Loucy (cell line): ENCODE measurements at regions not wholly inside any gene's neighbourhood (a gene's known extent, or its start where the extent isn't known, plus 50 kb on each side); places are given as distances from the start of the nearest gene placed in this dataset.

ENCODE experiments used
- EZH2phosphoT487 ChIP-seq: fragments of 200-600 bp; IDR thresholded peaks from 2 replicates; pipeline ENCODE4 v1.6.1; 2018; ENCODE audit warnings: antibody characterized with exemption, mild to moderate bottlenecking, moderate library complexity, borderline replicate concordance
- TF ChIP-seq, protein P1 (sequence below): fragments of 200-600 bp; sonication (generic); conservative IDR thresholded peaks from 2 replicates; pipeline ENCODE4 v1.5.1; 2014; ENCODE audit warnings: mild to moderate bottlenecking, antibody characterized with exemption, low read length

DNA sequence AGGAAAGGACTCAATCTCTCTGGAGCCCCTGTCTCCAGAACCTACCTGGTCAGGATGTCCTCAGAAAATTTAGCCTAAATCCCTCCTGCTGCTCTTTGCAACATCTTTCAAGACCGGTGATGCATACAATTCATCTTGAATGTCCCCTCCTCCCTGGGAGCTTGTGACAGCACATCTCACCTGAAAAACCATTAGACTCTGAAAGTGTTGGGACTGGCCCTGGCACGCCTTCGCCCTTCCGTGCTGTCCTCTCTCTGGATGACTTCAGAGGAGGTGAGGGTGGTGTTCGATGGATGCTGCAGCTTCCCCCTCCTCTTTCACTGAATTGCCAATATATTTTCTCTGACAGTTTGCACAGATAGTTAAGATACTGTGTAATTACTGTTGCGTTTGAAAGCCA lies 90.9 kb upstream of the CISTR start:
- TF ChIP-seq, protein P1, sequence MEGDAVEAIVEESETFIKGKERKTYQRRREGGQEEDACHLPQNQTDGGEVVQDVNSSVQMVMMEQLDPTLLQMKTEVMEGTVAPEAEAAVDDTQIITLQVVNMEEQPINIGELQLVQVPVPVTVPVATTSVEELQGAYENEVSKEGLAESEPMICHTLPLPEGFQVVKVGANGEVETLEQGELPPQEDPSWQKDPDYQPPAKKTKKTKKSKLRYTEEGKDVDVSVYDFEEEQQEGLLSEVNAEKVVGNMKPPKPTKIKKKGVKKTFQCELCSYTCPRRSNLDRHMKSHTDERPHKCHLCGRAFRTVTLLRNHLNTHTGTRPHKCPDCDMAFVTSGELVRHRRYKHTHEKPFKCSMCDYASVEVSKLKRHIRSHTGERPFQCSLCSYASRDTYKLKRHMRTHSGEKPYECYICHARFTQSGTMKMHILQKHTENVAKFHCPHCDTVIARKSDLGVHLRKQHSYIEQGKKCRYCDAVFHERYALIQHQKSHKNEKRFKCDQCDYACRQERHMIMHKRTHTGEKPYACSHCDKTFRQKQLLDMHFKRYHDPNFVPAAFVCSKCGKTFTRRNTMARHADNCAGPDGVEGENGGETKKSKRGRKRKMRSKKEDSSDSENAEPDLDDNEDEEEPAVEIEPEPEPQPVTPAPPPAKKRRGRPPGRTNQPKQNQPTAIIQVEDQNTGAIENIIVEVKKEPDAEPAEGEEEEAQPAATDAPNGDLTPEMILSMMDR, result no peak
- TF ChIP-seq EZH2phosphoT487, result no peak
